ENCODE measurements at regions not wholly inside any gene's neighbourhood (a gene's known extent, or its start where the extent isn't known, plus 50 kb on each side); places are given as distances from the start of the nearest gene placed in this dataset. TPM values are rescaled to one million over a fixed set of nuclear protein-coding genes. Genes with fewer than 3 reads are reported as not detected.

Small RNA genes lying in the stretch of these regions (small RNA-seq; reads per million reads assigned to genes)
- not detected for gene RF00019

Measured in vagina (tissue), 1 donor.